IPS-15b (cell line): ENCODE measurements at regions not wholly inside any gene's neighbourhood (a gene's known extent, or its start where the extent isn't known, plus 50 kb on each side); places are given as distances from the start of the nearest gene placed in this dataset.

Experiments used
- H3K27me3 ChIP-seq: one replicate; pipeline ENCODE4 v1.6.1; 2013; ENCODE audit warnings: low read length; ENCODE audit not compliant: control insufficient read depth, insufficient read depth
- H3K36me3 ChIP-seq: one replicate; pipeline ENCODE4 v1.6.1; 2013; ENCODE audit warnings: low read length; ENCODE audit not compliant: control insufficient read depth, insufficient read depth
- H3K4me1 ChIP-seq: one replicate; pipeline ENCODE4 v1.6.1; 2013; ENCODE audit warnings: mild to moderate bottlenecking, low read length; ENCODE audit not compliant: control insufficient read depth, insufficient read depth
- H3K4me3 ChIP-seq: one replicate; pipeline ENCODE4 v1.5.1; 2013; ENCODE audit warnings: low read depth, low read length
- H3K9ac ChIP-seq: one replicate; pipeline ENCODE4 v1.6.1; 2013; ENCODE audit warnings: low read depth, mild to moderate bottlenecking, low read length
- H3K9me3 ChIP-seq: one replicate; pipeline ENCODE4 v1.6.1; 2013; ENCODE audit warnings: mild to moderate bottlenecking, low read length; ENCODE audit not compliant: control insufficient read depth, insufficient read depth

DNA sequence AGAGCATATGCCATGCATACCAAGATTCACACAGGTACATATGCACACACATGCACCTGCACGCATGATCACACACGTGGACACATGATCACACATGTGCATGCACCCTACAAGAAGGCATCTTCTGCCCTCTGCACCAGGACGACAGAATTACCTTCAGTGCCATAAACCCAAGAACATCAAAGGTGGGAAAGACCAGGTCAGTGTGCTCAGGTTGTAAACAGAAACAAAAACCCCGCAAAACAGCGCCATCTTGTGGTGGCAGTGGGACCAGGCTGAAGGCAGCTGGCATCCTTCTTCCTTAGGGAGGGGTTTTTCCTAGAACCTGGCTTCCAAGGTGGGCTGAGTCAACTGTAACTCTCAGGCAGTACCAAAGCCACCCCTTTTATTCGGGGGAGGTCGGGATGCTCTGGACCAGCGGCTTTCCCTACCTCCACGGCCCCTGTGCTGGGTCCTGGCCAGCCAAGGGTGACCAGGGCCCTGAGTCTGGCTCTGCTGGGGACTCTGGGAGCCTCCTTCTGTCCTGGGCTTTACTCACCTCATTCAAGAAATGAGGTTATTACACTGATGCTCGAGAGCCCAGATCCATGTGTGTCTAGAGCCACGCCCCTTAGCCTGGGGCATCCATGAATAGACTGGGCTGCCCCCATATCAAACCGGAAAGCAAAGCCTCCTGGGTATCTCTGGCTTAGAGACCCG is 69.4 kb upstream of the FGF3 start:
- H3K4me1 ChIP-seq: peaks cover 7% of the 10 kb centered on the region
- H3K36me3 ChIP-seq: no peaks in the 10 kb centered on the region
- no peaks in the 10 kb centered on the region for H3K9me3 ChIP-seq
- no peak overlapping the region for H3K9ac ChIP-seq
- H3K4me3 ChIP-seq: no peak overlapping the region
- H3K27me3 ChIP-seq: peaks cover 17% of the 10 kb centered on the region

DNA sequence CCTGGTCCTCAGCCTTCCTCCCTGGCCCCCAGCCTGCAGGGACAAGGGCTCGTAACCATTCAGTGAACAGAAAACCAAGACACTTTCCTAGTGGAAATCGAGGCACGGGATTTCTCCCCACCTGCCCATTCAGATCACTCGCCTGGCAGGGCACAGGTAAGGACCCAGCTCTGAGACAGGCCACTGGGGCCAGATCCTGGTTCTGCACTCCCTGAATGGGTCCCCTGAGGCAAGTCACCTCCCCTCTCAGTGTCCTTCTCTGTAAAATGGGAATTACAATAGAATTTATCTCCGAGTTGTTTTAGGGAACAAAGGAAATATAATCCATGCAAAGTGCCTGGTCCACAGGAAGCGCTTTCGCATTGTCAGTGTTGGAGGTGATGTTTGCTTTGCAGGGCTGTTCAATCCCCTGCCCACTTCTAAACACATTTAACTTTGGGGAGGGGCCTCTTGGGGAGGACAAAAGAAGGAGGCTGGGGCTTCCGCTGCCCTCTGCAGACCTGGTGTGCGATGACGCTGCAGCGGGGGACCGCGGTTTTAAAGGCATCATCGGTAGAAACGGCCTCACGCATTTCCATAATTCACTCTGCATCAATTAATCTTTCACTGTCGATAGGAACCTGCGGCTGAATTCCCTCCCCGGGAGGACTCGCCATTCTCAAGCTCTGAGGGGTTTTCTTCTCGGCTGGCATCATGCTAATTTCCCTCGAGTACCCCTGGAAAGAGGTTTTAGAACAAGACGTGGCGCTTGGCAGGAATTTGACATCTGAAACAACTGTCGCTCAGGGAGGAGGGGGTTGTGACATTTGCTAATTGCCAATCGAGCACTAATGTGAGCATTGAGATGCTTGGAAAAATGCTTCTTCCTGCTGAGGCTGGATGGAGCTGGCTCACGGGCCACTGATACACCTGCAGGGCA is 70.4 kb upstream of the FGF3 start:
- Histone ChIP-seq H3K4me3 (no peak overlapping the region), H3K4me1 (peaks cover 7% of the 10 kb centered on the region), H3K9me3 (no peaks in the 10 kb centered on the region), H3K27me3 (peaks cover 17% of the 10 kb centered on the region), H3K36me3 (no peaks in the 10 kb centered on the region), H3K9ac (no peak overlapping the region)

DNA sequence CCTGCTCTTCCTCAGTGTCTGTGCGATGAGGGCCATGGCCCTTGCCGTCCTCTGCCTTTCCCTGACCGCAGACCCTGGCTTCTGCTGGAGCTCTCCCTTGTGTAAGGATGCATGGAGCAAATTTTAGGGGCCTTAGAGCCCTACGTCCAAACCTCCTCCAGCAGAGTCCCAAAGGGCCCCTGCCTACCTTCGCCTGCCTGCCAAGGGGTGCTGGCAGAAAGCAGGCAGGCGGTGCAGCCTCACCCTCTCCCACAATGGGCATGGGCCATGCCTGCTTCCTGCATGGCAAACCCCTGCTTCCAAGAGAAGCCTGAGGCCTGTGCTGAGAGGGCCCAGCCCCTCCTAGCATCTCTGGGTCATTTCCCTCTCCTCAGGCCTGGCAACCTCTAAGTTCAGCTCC is 71.3 kb upstream of the FGF3 start:
- H3K27me3 ChIP-seq: peaks cover 17% of the 10 kb centered on the region
- peaks cover 7% of the 10 kb centered on the region for H3K4me1 ChIP-seq
- H3K4me3 ChIP-seq: no peak overlapping the region

DNA sequence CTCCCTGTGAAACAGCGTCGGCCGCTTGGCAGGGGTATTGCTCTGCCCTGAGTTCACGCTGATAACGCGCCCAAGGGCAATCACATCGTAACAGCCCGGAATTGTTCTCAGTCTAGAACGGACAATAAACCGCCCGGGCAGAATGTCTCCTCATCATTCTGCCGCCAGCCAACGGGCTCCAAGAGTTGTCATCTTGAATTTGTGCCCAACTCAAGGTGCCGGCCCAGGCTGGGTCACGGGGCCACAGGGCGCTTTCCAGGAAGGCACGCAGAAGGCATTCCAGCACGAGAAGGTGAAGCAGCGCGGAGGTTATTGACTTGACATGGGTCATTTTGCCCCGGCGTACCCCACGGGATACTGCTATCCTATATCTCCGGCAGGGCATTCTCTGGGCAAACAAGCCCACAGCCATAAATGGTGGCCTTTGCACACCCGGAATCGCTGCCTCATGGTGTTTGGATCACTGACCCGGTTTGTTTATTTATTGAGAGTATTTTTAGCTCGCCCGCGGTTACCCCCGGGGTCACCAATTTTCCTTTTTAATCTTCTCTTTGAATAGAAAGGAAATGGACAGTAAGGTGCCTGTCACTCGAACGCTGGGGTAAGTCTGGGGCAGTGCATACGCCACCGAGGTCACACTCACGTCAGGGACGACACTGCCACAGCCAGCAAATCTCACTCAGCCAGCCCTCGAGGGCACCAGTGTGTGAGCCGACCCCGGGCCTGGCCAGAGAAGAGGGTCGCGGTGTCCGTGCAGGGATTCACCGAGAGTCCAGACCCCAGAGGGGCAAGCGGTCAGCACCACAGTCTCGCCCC is 72.4 kb upstream of the FGF3 start:
- Histone ChIP-seq H3K4me3 (no peak overlapping the region), H3K36me3 (no peaks in the 10 kb centered on the region), H3K4me1 (peaks cover 7% of the 10 kb centered on the region), H3K27me3 (peaks cover 17% of the 10 kb centered on the region), H3K9ac (no peak overlapping the region), H3K9me3 (no peaks in the 10 kb centered on the region)

More for the DNA sequence above, 71.3 kb upstream of the FGF3 start:
- Histone ChIP-seq H3K36me3 (no peaks in the 10 kb centered on the region), H3K9me3 (no peaks in the 10 kb centered on the region), H3K9ac (no peak overlapping the region)

DNA sequence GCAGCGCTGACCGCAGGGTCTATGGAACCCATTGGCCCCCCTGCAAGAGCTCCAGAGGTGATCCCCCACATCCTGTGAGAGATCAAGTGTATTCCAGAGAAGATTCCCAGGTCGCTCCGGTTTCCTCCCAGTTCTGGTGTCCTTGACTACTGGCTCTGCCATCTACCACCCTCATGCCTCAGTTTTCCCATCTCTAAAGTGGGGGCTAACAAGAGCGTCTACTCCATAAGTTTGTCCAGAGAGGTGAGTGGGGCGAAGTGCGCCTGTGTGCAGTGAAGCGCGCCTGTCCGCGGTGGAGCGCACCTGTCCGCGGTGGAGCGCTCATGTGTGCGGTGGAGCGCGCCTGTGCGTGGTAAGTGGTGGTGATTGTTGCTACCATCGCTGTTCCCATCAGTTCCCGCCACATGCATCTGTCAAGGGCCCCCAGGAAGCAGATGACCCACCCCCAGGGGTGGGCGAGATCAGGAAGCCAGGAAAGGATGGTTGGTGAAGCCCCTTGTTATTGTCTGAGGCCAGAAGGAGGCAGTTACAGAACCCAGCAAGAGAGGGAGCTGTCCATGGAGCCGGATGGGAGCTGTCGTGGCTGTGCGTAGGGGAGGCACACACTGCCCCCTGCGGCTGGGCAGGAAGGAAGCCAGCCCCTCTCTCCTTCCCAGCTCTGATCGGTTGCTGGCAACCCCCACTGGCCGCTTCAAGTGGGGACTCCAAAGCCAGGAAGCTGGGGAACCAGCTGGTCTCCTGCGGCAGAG is 73.2 kb upstream of the FGF3 start:
- H3K27me3 ChIP-seq: peaks cover 17% of the 10 kb centered on the region
- H3K4me1 ChIP-seq: peaks cover 7% of the 10 kb centered on the region
- H3K4me3 ChIP-seq: no peak overlapping the region
- no peaks in the 10 kb centered on the region for H3K9me3 ChIP-seq
- H3K36me3 ChIP-seq: no peaks in the 10 kb centered on the region
- H3K9ac ChIP-seq: no peak overlapping the region

DNA sequence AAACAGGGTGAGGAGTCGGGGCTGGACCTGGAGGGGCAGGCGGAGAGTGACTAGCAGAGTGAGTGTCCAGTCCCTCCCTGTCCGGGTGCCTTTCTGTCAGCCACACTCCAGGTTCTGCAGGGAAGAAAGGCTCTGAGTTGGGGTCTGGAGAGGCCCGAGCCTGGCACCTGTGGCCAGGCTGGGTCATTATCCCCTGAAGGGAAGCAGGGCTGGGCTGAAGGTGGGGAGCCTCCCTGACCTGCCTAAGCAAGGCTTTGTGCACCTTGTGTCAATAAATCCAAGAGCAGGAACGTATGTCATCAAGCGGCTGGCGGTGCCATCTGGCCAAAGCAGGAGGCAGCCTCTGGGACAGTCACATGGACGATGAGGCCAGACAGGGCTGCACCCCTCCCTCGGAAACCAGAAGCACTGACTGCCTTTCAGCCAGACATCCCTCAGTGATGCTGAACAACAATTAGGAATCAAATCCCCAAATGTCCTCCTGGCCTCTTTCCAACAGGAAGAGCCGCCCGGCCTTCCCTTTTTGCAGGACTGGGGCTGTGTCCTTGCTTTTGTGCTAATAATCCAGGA is 73.9 kb upstream of the FGF3 start:
- Histone ChIP-seq H3K9ac (no peak overlapping the region), H3K27me3 (peaks cover 17% of the 10 kb centered on the region)

DNA sequence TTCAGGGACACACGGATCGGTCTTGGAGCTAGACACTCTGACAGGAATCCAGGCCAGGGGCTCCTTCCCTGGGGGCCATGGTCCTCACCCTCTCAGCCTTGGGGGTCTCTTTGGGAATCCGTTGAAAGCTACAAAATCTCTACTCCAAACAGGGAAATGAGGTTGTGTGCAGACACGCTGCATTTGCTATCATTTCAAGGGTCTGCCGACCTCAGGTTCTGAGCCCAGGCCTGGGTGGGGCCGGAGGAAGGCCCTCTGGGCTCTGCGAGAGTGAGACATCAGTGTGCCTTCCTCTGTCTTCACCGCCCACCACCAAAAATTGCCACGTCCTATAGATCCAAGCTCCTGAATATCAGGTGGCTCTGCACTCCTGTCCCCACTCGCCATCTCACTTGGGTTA is 74.4 kb upstream of the FGF3 start:
- H3K9ac ChIP-seq: no peak overlapping the region
- no peaks in the 10 kb centered on the region for H3K36me3 ChIP-seq
- H3K4me1 ChIP-seq: peaks cover 7% of the 10 kb centered on the region
- H3K9me3 ChIP-seq: no peaks in the 10 kb centered on the region
- H3K4me3 ChIP-seq: no peak overlapping the region
- H3K27me3 ChIP-seq: peaks cover 17% of the 10 kb centered on the region

More for the DNA sequence above, 73.9 kb upstream of the FGF3 start:
- no peak overlapping the region for H3K4me3 ChIP-seq
- no peaks in the 10 kb centered on the region for H3K9me3 ChIP-seq
- H3K4me1 ChIP-seq: peaks cover 7% of the 10 kb centered on the region
- H3K36me3 ChIP-seq: no peaks in the 10 kb centered on the region

DNA sequence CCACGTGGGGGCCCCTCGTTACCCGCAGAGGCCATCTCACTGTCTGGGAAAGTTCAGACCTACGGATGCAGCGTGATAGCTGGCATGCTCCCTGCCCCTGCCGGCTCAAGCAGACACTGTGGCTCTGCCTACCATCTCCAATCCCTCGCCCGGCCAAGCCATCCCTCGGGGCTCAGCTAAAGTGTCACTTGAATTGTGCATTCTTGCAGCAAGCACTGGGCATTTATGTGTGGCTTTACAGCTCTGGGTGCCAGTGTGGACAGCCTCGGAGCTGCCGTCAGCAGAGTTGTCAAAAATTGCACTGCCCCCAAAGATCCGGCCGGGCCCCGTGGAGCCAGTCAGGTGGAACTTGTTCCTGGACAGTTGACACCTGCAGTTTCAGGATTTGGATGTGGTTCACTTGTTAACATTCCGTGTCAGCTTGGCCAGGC is 75.0 kb upstream of the FGF3 start:
- Histone ChIP-seq H3K9ac (no peak overlapping the region), H3K9me3 (no peaks in the 10 kb centered on the region), H3K4me3 (no peak overlapping the region), H3K36me3 (no peaks in the 10 kb centered on the region), H3K4me1 (peaks cover 7% of the 10 kb centered on the region), H3K27me3 (peaks cover 17% of the 10 kb centered on the region)

DNA sequence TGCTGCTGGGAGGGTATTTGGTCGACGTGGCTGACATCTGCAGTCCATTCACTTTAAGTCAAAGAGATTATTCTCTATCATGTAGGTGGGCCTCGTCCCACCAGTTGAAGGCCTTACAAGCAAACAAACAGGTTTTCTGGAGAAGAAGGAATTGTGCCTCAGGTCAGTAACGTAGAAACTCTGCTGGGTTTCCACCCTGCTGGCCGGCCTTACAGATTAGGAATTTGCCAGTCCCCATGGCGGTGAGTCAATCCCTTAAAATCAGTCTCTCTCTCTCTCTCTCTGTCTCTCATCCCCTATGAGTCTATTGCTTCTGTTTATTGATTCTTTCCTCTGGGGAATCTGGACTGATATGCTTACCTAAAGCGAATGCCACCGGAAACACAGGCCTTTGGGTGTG is 75.4 kb upstream of the FGF3 start:
- H3K9ac ChIP-seq: no peak overlapping the region
- peaks cover 5% of the 10 kb centered on the region for H3K4me1 ChIP-seq
- H3K27me3 ChIP-seq: peaks cover 17% of the 10 kb centered on the region
- H3K4me3 ChIP-seq: no peak overlapping the region
- H3K36me3 ChIP-seq: no peaks in the 10 kb centered on the region
- H3K9me3 ChIP-seq: no peaks in the 10 kb centered on the region

DNA sequence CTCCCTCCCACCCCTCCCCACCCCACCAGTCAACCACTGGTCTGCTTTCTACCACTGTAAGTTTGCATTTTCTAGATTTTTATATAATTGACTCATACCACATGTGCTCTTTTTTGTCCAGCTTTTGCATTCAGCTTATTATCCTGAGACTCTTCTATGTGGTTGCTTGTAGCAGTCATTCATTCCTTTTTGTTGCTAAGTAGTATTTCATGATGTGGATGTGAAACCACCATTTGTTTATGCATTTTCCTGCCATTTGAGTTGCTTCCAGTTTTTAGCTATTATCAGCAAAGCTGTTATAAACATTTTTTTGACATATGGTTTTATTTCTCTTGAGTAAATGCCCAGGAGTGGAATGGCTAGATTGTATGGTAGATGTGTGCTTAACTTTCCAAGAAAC is 77.0 kb upstream of the FGF3 start:
- no peak overlapping the region for H3K4me3 ChIP-seq
- H3K27me3 ChIP-seq: peaks cover under 1% of the 10 kb centered on the region
- H3K4me1 ChIP-seq: no peaks in the 10 kb centered on the region
- no peak overlapping the region for H3K9ac ChIP-seq
- no peaks in the 10 kb centered on the region for H3K9me3 ChIP-seq
- no peaks in the 10 kb centered on the region for H3K36me3 ChIP-seq

DNA sequence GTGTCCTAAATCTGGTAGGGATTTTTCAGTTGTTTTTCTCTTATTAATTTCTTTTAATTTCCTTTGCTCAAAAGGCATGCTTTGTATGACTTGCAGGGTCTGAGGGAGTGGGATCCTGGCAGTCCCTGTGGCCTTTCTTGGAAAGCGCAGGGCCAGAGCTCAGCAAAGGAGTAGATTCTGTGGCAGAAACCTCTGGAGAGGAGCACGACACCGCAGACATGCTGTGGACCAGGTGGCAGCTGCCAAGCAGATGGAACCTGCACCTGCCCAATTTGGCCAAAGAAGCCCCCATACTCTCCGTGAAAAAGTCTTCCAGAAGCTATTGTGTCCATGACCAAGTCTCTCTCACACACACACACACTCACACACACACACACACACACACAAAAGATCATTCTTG is 78.9 kb upstream of the FGF3 start:
- Histone ChIP-seq H3K9me3 (no peaks in the 10 kb centered on the region), H3K9ac (no peak overlapping the region), H3K27me3 (no peaks in the 10 kb centered on the region), H3K4me1 (no peaks in the 10 kb centered on the region), H3K36me3 (no peaks in the 10 kb centered on the region), H3K4me3 (no peak overlapping the region)
